ELF-1 (cell line): ENCODE measurements at regions not wholly inside any gene's neighbourhood (a gene's known extent, or its start where the extent isn't known, plus 50 kb on each side); places are given as distances from the start of the nearest gene placed in this dataset.

Source experiments
- DNase-seq: peaks from one replicate; pipeline ENCODE4 v3.0.0-alpha.2; 2016; ENCODE audit warnings: low read depth, low spot score

DNA sequence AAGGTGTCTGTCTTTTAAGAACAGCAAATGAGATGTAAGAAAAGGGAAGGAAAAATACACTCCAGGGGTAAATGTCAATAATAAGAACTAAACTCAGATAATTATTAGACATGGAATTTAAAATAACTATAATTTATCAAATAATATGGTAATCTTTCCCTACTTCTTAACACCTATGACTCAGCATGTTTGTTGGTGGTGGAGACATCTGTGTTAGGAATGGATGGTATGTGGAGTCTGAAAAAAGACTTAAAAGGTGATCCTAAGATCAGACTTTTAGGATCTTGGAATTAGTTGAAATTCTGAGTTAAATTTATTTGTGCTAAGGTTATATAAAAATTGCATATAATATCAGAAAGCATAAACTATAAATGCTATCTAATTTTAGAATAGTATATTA, 915.1 kb downstream of the SLITRK5 start:
- DNase-seq: no peak

DNA sequence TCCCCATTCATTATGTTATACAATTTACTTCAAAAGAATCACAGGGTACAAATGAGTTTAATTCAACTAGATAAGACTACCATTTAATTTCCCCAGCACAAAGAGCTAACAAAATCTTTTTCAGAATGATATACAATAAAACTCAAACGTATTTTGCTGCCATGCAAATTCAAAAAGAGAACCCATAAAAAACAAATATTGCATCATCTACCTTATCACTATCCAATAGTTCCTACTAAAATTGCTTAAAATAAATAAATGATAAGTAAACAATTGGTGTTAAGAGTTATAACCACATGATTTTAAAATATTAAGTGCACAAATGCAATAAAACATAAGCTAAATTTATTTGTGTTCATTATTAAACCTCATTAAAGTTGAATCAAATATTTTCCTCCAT, 919.4 kb downstream of the SLITRK5 start:
- no peak for DNase-seq

- DNase-seq: no peak
Measured at GRCh38 chr13:88592105-88592504, 920.9 kb downstream of the SLITRK5 start.

- no peak for DNase-seq
Measured at GRCh38 chr13:88601949-88602348, 930.8 kb downstream of the SLITRK5 start.

DNA sequence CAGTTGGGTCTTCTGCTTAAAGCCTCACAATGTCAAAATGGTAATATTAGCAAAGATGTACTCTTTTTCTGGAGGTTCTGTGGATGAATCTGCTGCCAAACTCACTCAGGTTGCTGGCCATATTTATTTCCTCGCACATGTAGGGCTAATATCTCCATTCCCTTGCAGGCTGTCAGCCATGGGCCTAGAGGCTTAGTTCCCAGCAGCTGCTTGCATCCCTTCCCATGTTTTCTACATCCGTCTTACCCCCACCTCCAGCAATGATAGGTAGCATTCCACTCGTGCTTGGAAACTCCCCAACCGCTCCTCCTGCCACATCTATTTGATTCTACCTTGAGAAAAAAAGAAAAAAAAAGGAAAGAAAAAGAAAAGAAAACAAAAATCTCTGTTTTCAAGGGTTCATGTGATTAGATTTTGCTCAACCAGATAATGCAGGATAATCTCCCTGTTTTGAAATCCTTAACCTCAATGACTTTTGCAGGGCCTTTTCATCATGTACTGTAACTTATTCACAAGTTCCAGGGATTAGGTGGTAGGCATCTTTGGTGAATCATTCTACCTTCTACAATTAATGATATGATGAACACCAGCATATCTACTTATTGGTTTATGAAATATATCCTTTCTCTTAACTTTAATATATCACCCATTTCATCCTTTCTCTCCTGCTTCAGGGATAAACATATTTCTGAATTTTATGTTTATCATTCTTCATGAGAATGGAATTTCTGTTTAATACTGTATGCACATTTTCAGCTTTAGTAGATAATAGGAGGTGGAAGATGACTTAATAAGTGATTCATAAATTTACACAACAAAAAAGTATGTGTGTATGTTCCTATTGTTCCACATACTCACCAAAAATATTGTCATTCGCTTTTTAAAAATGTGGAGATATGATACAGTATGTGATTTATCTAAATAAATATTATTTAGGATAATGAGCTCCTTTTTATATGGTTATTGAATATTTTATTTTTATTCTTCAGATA, 931.9 kb downstream of the SLITRK5 start:
- no peak for DNase-seq

- DNase-seq: no peak
Measured at GRCh38 chr13:88617176-88617575, 946.0 kb downstream of the SLITRK5 start.

DNA sequence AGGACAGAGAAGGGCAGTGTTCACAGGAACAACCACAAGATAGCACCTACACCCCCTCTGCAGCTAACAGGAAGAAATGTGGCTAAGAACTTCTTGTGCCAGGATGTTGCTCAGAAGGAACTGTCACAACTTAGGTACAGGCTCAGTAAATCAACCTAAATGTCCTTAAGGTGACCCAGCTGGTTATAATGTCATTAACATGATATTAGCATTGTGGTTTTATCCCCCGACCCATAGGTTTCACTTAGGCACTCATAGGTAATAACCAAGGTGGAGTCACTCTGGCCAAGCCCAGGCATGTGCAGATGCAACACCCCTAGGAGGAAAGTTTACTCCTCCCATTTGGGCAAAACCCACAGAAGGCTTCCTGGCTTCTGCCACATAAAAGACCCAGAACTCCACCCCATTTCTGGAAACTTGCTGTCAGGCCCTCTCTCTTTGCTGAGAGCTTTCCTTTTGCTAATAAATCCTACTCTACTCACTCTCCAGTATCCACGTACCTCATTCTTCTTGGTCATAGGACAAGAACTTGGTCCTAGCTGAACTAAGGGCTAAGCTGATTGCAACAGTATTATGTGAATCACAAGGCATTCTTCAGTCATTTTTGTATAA, 951.3 kb downstream of the SLITRK5 start:
- DNase-seq: no peak

DNA sequence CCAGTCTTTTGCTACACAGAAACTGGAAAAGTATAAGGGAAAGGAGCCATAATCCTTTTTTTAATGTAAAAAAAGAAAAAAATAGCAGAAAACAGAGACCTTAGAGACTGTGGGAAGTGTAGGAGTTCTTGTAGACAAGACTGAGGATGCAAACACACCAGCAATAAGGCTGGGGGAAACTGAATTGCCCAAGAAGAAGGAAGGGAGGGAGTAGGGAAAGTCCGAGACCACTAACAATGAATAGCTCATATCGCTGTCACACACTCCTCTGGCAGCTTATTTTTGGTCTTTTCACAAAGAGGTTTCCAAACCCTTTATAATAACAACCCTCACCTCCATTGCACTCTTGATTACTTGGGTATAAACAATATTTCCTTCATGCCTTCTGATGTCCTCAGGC, 952.0 kb downstream of the SLITRK5 start:
- no peak for DNase-seq

GRCh38 chr13:88627071-88627470, 955.9 kb downstream of the SLITRK5 start:
- no peak for DNase-seq

GRCh38 chr13:88628882-88629281, 957.7 kb downstream of the SLITRK5 start:
- no peak for DNase-seq

- no peak for DNase-seq
Measured at GRCh38 chr13:88637935-88638334, 966.8 kb downstream of the SLITRK5 start.

GRCh38 chr13:88643233-88643632, 972.1 kb downstream of the SLITRK5 start:
- peak; percentile 3 for DNase-seq

DNA sequence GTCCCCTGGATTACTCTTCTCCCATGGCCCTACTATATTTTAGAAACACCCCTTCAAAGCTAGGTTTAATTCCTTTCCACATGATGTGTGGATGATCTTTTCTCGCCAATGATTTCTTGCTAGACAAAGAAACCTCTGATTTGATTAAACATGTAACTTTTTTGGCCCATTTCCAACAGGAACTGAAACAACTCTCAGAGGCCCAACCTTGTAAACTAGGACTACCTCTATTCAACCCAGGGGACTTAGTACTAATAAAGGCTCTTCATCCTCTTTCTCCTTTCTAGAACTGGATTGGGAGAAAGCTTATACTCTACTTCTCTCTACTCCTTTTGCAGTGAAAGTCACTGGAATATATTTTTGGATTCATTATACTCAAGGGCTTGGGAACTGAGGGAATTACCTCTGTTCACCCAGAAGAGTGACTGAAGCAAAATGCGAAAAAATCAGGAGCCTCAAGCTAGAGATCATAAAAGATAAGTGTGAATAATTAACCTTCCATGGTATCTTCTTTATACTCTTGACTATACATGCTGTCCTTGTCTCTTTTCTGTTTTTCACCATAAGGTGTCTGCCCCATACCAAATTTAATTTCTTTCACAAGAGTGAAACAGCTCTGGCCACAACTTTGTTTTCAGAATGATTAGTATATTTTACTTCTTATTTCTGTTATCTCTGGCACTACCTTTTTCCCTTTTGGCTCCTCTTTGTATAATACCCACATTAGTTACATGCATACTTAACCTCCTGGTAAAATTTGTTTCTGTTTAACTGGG, 977.6 kb downstream of the SLITRK5 start:
- DNase-seq: no peak

DNA sequence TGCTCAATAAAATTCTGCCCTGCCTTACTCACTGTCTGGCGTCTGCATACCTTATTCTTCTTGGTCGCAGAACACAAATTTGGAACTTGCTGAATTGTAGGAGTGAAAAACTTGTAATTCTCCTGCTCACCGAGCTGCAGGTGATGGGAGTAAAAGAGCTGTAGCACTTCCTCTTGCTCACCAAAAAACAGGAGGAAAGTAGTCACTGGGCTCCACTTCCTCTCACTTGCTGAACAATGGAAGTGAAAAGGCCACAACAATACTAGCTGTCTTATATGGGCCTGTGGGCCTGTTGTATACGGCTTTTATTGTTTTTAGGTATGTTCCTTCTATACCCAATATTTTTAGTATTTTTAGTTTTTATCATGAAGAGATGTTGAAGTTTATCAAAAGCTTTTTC, 978.7 kb downstream of the SLITRK5 start:
- DNase-seq: no peak

GRCh38 chr13:88651531-88651930, 980.4 kb downstream of the SLITRK5 start:
- DNase-seq: no peak

DNA sequence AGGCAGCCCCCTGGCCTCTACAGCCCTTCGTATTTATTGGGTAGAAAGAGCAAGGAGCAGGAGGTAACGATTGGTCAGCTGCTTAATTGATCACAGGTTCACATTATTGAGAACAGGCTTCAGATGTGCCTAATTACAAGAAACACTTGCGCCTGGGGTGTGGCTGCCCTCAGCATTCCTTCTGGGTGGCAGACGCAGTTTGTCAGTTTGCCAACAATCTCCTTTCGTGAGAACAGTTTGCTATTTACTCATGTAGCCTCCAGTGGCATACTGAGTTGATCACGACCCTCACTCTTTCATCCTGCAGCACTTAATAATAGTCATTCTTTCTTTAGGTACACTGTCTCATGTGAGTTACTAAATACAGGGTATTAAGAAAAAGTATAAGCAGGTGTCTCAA, 985.6 kb downstream of the SLITRK5 start:
- no peak for DNase-seq

DNA sequence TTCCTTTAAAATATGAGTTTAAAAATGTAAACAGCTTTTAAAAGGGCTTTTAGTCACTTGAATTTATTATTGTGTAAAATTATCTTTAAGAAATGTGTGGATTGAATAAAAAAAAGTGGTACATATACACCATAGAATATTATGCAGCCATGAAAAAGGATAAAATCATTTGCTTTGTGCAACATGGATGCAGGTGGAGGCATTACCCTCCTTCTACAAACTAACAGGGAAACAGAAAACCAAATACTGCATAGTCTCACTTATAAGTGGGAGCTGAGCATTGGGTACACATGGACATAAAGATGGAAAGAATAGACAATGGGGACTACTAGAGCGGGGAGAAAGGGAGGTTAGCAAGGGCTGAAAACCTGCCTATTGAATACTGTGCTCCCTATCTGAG, 999.3 kb downstream of the SLITRK5 start:
- no peak for DNase-seq

DNA sequence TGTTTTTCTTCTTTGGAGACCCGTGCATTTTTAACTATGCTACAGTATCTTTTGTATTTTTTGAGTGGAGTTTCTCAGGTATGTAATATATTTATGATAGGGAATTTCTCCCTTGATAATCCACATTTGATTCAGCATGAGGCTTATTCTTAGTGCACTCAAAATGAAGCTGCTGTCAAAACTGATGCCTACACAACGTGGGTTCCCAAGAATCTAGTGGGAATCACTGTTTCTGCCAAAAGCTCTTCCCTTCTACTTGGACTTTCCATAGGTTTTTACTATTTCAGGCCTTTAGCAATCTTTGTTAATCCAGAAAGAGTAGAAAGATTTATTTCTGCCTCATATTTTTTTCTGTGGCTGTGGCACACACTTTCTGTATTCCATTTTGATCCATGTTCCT, 1003.7 kb downstream of the SLITRK5 start:
- DNase-seq: no peak

- no peak for DNase-seq
Measured at GRCh38 chr13:88675347-88675996, 1004.3 kb downstream of the SLITRK5 start.

- DNase-seq: no peak
Measured at GRCh38 chr13:88676016-88676415, 1004.8 kb downstream of the SLITRK5 start.

- DNase-seq: no peak
Measured at GRCh38 chr13:88685459-88685858, 1014.3 kb downstream of the SLITRK5 start.

DNA sequence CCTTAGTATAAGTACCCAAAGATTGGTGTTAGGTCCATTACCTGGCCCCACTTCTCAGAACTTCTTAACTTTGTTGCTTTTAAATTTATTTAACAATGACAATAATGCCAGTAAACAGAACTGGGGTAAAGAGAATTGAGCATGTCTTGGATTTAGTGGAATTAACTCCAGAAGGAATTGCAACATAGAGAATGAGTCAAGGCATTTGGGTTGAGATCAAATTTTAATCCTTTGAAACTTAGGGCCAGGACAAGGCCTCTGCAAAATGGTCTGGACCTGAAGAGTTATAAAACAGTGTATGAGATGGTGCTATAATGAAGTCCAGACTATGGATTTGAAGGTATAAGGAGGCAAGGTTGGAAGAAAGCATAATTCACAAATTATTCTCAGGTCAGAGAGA, 1030.4 kb downstream of the SLITRK5 start:
- DNase-seq: no peak
